ENCODE measurements at regions not wholly inside any gene's neighbourhood (a gene's known extent, or its start where the extent isn't known, plus 50 kb on each side); places are given as distances from the start of the nearest gene placed in this dataset.

DNA sequence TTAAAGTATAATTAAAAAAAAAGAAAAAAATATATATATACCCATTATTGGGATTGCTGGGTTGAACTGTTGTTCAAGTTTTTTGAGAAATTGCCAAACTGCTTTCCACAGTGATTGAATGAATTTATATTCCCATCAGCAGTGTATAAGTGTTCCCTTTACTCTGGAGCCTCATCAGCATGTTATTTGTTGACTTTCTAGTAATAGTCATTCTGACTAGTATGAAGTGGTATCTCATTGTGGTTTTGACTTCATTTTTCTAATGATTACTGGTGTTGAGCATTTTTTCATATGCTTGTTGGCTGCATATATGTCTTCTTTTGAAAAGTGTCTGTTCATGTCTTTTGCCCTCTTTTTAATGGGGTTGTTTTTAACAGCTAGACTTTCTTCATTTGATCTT, 1260.8 kb upstream of the GJE1 start:
- no peak for FAIRE-seq

DNA sequence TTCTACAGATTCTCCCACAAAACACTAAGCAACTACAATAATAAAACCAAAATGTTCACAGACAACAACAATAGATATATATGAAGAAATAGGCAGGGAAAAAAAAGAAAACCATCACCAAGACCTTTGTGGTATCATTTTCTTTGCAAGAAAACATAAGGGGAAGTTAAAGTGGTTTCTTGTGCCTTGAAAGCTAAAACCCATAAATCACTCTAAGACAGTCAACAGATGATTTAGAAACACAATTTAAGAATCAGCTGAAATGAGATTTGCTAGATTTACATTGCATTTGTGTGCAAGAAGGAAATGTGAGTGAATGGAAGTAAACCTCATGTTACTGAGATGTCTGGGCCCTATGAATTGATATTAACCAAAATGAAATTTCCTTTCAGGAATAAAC, 1265.4 kb upstream of the GJE1 start:
- FAIRE-seq, result no peak

DNA sequence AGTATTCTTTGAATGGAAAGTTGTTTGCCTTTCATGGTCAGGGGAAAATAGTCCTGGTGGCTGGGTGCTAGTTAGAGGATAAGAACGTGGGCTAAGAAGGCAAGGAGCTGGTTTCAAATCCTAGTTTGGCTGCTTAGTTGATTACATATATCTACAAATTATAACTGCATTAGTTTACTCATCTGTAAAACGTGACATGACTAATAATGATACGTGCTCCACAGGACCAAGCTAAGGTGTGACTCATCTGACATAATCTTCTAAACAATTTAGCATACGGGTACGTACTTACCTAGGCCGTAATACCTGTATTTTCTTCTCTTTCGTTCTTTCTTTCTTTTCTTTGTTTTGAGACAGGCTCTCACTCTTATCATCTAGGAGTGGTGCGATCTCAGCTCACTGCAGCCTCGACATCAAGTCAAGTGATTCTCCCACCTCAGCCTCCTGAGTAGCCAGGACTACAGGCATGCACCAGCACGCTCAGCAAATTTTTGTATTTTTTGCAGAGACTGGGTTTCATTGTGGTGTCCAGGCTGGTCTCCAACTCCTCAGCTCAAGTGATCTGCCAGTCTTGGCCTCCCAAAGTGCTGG, 1274.2 kb upstream of the GJE1 start:
- FAIRE-seq, result no peak

DNA sequence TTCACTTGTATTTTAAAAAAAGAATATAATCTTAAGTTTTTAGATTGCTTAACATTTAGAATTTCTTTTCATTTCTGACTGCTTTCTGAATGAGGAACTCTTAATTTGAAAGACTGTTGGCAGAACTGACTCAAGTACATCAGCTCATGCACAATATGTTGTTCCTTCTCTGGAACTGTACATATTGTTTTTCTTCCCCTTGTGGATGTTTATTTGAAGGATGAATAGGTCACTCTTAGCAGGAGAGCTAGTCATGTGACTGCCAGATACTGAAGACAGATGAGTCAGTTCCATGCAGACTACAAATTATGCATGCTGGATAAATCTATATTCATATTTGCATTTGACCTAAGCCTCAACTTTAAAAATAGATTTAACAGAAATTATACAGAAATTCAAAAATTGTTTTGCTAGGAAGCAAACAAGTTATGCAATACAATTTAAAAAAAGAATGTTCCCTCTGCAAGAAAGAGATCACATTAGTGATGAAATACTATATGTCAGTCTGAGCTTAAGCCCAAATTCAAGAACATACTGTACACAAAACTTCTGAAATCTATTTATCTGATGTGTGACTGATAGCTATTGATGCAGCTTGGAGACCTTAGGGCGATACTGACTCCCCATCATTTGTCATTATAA, 1274.9 kb upstream of the GJE1 start:
- peak; percentile 62 for FAIRE-seq

DNA sequence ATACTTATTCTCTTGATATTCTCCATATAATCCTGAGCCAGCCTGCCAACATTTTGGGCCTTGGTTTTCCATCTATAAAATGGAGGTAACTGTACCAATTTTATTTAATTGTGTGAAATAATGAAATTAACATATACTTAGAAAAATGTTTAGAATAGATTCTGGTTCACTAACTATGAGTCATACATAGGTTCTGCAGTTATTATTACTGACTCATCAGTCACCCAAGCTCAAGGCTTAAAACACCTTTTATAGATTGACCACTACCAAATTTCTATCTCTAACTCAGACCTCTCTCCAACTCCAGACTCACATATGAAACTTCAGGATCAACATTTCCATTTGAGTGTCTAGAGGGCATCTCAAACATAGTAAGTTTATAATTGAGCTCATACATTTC, 1277.2 kb upstream of the GJE1 start:
- FAIRE-seq, result no peak

DNA sequence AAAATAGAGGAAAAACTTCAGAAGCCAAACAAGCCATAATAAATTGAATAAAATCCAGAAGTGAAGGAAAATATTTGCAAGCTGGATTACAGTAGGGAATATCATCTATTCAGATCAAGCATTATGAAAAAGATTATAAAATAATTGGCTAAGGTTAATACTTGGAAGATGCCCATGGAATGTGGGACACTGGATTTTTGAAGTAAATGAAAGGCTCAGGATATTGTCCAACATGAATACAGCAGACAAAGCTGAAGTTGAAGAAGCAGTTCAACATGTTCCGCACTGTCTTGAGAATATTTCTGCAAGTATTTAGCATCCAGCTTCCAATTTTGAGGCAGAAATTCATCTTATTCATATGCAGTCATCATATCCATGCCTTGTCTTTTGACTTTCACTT, 1278.4 kb upstream of the GJE1 start:
- no peak for FAIRE-seq

DNA sequence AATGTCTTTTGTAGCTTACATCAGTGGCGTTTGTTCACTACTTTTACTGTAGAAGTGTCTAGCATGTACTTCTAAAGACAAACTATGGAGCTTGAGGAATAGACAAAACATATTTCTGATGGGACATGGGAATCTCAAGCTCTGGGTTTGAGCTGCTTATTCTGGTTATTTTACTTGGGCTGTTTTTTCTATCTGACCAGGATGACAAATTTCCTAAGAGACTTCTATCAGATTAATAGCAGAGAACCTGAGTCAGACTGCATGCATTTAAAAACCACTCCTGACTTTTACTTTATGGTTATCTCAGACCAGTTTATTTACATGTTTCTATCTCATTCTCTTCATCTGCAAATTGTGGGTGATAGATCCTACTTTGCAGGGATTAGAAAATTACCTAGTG, 1282.3 kb upstream of the GJE1 start:
- FAIRE-seq, result no peak

DNA sequence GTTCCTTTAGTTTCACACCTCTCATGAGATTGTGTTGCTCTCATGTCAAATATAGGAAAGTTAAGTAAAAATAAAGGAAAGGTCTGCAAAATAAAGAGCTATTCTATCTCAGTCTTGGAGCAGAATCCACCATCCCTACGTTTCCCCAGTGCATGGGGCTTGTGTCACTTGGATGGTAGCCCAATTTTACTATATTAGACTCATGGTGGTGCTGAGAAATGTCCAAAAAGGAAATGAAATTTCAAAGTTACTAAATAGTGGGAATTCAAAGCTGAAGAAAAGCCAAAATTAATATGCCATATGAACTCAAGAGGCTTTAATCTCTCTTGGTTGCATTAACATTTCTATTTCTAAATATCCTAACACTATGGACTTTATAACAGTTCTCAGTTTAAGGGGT, 1283.3 kb upstream of the GJE1 start:
- FAIRE-seq, result no peak

DNA sequence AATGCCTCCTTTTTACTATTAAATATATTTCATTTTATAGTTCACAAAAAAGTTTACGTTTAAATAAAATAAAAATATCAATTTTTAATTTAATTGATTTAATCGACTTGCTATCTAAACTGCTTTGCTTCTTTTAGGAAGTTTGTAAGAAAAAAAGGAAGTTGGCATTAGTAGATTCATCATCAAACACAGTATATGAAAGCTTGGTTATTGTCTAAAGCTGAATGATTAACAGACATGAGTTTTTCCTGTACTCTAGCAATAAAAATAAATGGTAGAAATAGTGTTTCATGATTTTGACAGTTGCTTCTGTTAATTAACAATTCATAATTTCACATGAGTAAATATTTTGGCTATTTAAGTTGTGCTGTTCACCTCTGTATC, 1285.5 kb upstream of the GJE1 start:
- peak; percentile 26 for FAIRE-seq

DNA sequence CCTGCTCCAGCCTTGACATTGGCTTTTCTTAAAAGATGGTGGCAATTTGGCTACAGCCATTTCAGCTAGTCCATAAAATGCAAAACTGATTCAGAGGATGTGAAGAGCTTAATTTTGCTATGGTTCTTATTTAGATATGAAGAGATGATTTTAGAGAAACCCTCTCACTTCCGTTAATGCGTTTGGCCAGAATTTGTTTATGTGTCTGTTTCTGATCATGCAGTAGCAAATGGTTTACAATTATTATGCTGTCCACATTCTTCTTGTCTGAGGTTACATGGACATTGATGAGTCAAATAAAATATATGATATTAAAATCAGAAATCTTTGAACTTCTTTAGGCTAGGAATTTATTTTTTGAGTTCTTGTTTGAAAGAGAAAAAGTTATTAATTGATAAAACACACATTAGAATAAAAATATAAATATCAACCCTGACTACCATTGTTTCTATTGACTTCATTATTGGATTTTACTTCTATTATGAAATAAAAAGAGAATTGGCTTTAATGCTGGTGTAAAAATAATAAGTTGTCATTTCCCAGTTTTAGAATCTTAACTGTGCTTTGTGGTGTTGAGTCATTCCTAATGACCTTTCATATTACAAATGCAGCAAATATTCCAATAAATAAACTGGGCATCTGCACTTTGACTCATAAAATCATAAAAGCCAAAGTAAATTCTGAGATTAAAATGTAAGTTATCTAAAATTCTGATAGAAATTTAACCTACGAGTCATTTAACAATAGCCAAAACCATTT, 1286.0 kb upstream of the GJE1 start:
- FAIRE-seq, result peak; percentile 12

DNA sequence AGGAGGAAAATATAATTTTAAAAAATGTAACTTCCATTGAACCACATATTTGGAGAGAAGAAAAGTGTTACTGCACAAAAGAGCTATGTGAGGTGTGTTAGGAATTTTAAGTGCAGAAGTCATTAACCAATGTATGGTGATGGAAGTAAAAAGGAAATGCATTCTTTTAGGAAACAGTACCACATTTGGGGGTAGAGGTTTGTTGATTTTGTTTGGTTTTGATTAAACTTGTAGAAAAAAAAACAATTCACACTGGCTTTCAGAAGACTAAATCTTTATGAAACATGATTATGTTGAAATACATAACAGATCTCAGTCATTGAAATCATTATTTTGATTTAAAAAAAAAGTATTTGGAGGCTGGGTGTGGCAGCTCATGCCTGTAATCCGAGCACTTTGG, 1287.0 kb upstream of the GJE1 start:
- FAIRE-seq, result no peak

DNA sequence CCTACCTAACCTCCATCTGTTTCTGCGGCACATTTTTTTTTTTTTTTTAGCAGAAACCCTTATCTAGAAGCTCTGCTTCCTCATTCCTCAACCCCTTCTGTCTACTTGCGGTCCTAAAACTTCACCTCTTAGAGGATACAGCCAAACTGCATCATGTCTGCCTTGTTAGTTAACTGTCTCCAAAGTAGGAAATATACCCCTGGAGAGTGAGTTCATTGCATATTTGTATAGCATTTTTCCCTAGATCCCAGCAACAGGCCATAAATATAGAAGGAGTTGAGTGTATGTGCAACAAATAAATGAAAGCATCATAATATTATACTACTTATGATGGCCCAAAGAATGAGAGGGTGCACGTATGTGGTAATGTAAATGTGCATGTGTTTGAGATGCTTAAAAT, 1288.6 kb upstream of the GJE1 start:
- FAIRE-seq, result no peak

DNA sequence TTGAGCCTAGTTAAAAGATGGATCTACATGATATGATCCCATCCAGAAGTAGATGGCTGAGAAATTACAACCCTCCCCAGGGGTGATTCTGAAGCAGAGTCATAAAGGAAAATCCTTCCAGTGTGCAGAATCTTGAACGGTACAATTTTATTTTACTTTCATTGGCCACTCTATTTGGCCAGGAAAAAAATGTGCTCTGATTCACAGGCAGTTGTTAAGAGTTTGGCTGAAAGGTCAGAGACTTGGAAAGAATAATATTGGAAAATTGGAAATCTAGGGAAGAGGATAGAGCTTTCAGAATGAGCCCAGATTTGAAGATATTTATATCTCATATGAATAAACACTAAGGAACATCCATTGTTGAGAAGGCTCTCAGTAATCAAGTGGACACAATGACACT, 1299.3 kb upstream of the GJE1 start:
- FAIRE-seq, result no peak

DNA sequence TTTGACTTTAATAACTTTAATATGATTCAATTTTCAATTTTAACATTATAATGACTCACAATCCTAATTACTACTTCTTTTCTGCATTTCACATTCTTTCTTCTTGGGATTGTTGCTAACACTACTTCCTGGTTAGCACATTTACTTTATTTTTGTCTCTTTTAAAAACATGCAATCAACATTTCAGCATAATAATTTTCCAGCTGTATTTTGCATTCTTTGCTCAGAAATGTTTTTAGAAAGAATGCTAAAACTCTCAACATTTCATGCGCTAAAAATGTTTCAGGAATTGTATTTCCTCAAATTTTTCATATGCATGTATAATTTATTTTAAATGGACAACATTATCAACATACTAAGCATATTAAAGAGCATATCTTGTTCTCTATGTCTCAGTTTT, 1302.1 kb upstream of the GJE1 start:
- FAIRE-seq, result peak; percentile 82

DNA sequence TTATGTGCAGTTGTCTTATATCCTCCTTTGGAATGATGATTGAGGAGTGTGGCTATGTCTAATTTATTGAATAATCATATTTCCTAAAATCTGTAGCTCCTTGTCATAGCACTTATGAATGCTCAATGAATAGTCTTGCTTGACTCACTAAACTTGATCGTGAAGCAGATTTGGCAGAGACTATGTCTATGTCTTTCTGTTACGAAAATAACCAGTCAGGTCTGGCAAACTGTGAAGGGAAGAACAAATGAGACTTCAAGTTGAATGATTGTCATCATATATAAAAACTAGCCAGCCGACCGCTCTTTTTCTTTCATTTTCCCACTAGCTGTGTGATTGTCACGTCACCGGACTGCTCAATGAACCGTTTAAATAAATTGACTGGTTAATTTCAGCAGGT, 1303.9 kb upstream of the GJE1 start:
- no peak for FAIRE-seq

DNA sequence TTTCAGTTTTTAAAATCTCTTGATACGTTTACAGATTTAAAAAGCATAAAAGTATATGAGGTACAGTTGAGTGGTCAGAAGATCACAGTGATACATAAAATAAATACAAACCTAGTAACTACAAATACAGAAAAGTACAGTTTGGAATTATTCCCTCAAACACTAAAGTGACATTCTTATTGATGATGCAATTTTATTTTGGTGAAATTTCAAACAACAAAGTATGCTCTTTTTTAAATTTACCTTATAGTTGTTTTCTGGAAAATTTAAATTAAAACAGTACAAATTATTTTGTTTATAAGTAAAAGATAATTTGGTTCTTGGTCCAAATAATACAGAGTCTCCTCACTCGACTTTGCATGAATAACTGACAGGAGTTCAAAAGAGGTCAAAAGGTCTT, 1305.1 kb upstream of the GJE1 start:
- peak; percentile 18 for FAIRE-seq

DNA sequence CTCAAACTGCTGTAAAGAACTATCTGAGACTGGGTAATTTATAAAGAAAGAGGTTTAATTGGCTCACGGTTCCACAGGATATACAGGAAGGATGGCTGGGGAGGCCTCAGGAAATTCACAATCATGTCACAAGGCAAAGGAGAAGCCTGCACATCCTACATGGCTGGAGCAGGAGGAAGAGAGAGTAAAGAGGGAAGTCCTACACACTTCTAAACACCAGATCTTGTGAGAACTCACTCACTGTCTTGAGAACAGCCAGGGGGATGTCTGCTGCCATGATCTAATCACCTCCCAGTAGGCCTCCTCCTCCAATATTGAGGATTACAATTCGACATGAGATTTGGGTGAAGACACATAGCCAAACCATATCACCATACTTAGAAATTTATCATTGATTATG, 1307.0 kb upstream of the GJE1 start:
- no peak for FAIRE-seq

DNA sequence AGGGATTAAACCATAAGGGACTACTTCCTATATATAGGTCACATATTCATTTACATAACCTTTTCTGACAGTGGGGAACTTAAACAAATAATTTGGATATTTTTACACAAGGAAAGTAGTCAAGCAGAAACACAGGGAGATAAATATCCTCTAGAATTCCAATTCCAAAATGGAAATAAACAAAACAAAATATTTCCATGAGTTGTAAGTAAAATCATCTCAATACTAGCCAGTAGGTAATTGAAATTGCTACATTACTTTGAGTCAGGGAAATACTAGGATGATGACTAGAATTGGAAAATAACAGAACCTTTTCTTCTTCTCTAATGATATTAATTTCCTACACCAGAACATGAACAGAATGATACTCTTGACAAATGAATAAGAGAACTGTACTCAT, 1308.1 kb upstream of the GJE1 start:
- no peak for FAIRE-seq

DNA sequence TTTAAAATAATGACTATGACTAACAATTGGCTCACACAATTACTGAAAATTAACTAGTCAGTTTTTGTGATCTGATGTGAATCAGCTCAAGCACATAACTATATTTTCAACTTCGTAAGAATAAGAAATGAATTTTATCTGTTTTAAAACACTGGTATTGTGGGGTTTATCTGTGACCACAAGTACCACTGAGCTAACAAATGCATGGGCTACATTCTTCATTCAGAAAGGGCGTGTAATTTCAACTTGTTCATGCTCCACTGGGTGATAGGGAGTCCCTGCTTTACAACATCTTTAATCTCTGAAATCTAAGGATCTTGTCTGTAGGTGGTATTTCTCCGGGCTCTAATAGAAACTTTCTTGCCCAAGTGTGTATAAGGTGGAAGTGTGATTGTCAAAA, 1311.5 kb upstream of the GJE1 start:
- FAIRE-seq, result no peak

DNA sequence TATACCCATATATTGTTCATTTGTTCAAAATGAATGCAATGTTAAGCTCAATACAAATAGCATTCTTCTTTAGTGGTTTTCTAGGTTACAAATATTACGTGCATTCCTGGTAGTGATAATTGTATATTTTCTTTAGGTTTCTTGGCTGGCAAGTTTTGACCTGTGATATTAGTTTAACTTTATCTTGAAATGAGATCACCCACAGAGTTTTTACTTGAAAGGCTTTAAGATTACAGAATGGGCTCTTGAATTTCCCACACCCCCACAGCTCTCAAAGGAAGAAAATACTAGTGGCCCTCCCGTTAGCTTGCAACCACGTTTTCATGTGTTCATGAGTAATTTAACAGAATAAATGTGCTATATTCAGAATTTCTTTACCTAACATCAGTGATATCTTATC, 1315.5 kb upstream of the GJE1 start:
- FAIRE-seq, result no peak

DNA sequence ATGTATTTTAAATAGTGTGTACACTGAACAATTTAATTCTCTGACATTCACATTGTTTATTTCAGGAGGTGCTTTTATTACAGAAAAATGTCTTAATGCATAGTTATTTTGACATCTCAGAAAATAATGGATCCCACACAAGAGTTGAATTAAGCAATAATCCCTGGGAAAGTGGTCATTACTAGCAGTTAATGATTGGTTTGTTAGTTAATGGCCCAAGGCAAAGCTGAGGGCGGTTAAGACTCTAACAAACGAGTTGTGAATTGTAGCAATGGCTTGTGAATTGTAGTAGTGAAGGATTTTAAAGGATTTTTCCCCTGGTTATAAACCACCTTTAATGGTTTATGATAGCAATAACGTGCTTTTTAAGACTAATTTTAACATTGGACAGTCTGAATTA, 1316.0 kb upstream of the GJE1 start:
- no peak for FAIRE-seq

DNA sequence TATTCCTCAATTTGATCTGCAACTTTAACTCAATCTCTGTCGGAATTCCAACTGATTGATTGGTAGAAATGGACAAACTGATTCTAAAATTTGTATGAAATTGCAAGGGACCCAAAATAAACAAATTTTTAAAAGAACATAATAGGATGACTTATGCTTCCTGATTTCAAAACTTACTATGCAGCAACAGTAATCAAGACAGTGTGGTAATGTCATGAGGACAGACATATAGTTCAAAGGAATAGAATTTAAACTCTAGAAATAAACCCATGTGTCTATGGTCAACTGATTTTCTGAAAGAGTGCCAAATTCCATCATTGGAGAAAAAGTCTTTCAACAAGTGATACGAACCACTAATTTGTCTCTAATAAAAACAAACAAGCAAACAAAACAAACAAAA, 1320.1 kb upstream of the GJE1 start:
- peak; percentile 8 for FAIRE-seq

DNA sequence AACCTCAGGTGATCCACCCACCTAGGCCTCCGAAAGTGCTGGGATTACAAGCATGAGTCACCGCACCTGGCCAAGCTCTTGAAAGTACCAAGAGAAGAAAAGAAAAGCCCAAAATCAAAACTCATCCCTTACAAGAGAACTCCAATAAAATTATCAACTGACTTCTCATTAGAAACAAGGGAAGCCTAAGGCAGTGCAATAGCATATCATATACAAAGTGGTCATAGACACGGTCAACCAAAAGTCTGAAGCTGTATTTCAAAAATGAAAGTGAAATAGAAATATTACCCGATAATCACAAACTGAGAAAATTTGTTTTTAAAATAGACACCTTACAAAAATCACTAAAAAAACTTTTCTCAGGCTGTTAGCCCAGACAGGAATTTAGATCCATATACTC, 1321.1 kb upstream of the GJE1 start:
- FAIRE-seq, result no peak

DNA sequence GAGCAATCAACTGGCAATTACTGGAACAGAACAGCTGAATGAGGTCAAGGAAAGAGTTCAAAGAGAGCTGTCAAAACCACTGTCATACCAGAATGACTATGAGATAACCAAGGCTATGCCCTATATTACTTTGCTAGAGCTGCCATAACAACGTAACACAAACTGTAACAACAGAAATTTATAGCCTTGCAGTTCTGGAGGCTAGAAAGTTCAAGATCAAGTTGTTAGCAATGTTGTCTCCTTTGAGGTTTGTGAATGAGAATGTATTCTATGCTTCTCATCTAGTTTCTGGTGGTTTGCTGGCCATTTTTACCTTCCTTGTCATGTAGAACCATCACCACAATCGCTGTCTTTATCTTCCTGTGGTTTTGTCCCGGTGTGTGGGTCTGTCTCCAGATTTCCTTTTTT, 1323.0 kb upstream of the GJE1 start:
- FAIRE-seq, result no peak

DNA sequence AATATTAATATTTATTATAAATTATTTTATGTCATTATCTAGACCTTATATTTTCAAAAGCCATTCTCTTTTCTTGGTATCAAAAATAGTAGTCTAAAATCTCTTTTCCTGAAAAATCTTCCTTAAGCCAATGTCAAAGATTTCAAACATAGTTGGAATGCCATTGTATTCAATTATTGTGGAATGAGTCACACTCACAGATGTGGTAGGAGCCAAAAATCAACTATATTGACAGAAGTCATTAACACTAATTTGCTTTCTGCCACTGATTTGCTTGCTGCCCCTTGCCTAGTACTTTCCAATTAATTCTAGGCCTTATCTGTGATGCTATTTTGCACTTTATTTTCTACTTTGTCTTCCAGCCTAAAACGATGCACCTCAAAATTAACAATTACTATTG, 1326.3 kb upstream of the GJE1 start:
- FAIRE-seq, result peak; percentile 53
